HG03558 (cell line): ENCODE measurements at regions not wholly inside any gene's neighbourhood (a gene's known extent, or its start where the extent isn't known, plus 50 kb on each side); places are given as distances from the start of the nearest gene placed in this dataset.

Source experiments
- ATAC-seq: cut with Tn5 transposase; IDR thresholded peaks from one replicate; pipeline ENCODE4 v1.9.1; 2021; ENCODE audit warnings: moderate number of reproducible peaks; ENCODE audit not compliant: unreplicated experiment; ENCODE audit errors: extremely low read depth

DNA sequence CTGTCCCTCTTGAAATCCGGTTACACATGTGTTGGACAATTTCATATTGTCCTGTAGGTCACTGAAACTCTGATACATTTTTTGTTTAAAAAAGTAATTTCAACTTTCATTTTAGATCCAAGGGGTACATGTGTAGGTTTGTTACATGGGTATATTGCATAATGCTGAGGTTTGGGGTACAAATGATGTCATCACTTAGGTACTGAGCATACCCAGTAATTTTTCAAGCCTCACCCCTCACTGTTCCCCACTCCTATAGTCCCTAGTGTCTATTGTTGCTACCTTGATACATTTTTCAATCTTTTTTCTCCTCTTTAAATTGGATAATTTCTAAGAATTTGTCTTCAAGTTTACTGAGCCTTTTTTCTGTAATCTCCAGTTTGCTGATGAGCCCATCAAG, 483.0 kb downstream of the DHX35 start:
- ATAC-seq, result no peak

DNA sequence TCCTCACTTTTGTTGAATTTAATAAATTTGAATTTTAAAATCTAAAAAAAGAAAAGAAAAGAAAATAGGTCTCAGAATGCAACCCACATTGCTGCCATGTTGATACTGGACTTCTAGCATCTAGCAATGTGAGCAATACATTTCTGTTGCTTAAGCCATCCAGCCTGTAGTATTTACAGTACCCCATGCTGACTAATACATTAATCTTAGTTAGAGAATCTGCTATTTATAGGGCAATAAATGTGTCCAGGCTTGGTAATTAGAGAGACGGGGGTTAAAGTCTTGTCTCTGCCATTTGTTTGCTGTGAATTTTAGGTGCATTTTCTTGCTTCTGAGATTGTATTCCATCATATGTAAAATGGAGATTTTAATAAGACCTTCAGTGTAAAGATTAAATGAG, 471.3 kb downstream of the DHX35 start:
- ATAC-seq, result no peak

DNA sequence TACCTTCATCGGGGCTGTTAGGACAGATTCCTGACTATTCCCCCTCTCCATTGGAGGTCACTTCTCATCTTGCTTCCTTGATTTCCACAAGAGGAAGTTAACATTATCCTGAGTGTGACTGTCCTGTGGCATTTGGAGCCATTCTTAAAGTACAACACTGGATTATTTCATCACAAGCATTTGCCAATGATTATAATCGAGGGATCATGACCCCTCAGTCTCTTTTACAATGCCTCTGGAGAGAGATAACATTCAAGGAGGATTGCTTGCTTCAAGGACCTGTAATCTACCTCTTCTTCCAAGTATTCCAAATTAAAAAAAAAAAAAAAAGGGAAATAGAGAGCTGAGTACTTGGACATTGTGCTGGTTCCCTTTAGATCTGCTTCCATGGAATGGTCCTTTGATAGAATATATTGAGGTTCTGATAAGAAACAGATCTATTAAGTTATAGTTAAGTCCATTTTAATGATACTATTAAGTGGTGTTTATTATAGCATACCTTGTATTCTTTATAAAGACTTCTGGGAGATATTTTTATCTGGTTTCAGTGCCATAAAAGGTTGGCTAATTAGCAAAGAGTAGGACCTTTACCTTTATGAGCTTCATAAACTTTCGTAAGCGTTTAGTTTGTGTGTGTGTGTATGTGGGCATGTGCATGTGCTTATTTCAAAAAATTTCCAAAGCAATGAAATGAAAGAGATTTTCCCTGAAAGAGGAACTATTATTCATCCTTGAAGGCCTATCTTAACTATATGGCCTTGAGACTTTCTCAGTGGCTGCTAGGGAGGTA, 469.1 kb downstream of the DHX35 start:
- no peak for ATAC-seq

DNA sequence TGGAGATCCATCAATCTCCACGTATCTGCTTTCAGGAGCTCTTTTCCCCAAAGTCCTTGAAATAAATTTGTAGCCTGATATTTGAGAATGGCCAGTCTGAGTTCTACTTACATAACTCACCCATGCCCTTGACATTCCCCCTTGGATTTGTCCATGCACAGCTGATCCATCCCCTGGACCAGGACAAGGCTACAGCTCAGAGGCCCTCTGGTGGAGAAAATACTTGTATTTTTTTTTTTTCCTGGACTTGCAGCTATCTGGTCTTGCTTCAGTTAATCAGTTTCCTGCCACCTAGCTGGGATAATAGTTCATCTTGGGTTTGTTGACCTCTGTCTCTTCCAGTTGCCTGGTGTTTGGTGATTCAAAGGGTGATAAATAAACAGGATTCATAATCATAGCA, 467.6 kb downstream of the DHX35 start:
- no peak for ATAC-seq

DNA sequence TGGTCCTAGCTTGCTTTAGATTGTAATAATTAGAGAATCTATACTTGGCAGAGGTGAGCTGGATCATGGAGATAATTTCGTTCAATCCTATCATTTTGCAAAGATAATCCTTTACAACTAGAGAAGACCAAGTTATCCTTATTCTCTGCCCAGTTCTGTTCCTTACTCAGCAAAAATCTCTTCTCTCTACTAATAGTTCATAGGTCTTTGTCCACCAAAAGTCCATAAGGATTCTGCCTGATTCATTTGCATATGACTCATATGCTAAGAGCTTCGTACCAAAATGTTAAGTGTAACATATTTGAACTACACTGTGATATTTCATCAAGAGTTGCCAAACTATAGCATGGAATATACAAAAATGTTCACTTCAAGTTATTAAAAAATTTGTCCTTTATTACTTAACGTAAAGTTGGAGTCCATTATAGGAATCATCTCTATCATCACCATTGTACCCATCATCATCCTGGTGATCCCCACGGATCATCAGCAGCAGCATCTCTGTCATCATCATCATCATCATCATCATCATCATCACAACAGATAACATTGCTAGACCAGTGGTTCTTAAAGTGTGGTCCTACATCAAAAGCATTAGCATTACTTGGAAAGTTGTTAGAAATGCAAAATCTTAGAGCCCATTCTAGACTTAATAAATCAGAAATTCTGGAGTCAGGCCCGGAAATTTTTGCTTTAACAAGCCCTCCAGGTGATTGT, 463.0 kb downstream of the DHX35 start:
- ATAC-seq, result no peak

DNA sequence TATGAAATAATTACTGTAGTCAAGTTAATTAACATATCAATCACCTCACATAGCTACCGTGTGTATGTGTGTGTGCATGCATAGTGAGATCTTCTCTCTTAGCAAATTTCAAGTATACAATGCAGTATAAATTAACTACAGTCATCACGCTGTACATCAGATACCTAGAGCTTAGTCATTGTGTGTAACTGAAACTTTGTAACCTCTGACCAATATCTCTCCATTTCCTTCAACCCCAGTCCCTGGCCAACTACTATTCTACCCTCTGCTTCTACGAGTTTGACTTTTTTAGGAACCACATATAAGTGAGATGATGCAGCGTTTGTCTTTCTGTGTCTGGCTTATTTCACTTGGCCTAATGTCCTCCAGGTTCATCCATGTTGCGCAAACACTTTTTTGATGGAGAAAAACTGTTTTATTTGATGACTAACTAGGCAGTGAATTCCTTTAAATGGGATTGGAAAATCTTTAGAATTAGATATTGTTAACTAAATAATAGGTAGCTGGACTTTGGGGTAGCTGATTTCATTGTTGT, 459.5 kb downstream of the DHX35 start:
- no peak for ATAC-seq

DNA sequence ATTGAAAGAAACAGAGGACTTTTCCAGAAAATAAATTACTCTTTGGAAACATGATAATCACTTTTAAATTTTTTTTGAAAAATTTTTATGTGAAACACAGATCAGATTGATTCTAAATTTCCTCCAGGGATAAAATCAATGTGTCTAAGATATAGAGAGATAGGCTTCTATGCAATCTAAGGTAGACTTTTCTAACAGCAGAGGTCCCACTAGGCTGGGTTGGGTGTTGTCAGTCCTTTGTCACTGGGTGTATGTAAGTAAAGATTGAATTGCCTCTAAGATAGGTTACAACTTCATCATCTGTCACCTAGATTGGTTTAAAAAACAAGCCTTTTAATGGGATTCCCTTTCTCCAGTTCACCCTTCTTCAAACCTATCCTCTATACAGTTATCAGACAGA, 449.9 kb downstream of the DHX35 start:
- ATAC-seq, result no peak

DNA sequence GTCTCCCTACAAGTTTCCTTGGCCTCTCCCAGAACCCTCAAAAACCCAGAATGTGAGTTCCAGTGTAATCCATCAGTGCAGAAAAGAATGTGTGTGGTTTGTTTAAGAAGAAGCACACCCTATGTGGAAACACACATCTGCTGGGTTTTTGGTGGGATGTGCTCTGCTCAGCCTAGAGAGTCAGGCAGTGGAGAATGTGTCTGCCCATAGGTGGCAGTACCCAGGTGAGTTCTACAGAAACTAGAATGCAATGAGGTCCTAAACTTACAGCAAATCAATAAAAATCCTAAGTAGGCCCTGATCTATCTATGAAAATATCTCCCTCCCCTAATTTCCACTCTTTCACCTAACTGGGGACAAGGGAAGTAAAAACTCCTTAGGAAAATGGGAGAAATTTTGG, 437.3 kb downstream of the DHX35 start:
- no peak for ATAC-seq

DNA sequence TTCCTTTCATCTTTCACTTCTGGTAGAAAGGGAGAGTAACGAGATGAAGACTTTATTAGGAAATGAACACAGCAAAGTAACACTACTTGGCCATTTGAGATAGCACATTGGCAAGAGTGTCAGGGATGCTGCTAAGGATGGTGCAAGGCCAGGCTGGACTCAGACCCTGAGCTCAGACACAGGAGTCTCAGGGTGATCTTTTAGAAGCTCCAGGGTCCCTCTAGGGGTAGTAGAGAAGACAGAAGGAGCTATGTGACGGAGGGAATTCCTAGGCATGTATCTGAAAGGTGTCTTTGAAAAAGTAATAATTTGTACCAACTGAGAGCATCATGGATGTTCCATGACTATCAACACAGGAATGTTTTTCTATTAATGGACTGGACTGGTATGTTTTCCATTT, 436.5 kb downstream of the DHX35 start:
- ATAC-seq, result no peak

DNA sequence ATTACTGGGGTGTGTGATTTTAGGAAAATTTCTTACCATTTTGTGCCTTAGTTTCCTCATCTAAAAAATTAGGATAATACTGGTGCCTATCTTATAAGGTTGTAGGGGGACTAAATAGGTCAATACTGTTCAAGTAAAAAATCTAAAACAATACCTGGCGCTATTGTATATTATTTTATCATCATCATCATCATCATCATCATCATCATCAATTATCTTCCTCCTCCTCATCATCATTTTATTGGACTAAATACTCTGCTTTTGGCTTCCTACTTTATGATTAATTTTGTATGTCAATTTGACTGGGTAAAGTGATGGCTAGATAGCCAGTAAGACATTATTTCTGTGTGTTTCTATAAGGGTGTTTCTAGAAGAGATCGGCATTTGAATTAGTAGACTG, 435.5 kb downstream of the DHX35 start:
- ATAC-seq, result no peak

DNA sequence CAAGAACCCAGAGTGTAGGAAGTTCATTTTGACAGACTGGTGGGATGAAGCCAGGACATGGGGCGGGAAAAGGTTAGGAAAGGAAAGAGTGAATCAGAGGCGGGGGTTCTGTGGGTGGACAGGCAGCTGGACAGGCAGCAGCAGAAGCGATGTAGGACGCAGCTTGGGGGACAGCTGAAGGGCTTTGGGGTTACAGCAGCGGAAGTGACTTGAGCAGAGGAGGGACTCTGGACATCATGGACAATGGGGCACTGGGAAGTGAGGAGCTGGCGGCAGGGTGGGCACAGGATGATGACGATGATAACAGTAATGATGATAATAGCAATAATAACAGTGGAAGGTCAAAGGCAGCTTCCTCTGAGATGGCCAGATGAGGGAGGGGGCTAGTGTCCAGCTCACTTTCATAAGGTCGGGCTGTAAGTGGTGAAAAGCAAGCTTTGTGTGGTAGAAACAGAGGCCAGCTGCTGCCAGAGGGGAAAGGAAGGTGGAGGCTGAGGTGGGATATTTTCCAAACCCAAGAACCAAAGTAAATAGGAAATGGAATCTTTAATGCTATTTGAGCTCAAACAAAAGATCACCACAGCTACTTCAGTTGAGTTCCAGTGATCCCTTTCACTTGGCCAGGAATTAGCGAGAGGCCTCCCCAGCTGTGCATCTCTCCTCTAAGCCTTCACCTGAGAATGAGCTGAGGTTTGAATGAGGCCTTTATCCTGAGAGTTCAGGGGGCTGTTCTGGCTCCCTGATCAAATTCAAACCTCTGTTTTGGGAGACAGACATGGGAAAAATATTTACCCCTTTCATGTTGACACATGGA, 433.5 kb downstream of the DHX35 start:
- ATAC-seq, result no peak

DNA sequence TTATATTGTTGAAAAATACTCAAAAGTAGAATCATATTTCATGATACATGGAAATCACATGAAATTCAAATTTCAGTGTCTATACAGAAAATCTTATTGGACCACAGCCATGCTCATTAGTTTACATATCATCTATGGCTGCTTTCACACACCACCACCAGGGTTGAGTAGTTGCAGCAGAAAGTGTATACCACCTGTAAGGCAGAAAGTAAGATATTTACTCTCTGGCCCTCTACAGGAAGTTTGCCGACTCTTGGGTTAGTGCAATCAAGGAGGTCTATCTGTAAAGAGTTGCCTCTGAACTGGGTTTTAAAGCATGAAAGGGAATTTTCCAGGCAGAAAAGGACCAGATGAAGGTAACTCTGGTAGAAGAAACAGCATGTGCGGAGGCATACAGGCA, 432.3 kb downstream of the DHX35 start:
- no peak for ATAC-seq

DNA sequence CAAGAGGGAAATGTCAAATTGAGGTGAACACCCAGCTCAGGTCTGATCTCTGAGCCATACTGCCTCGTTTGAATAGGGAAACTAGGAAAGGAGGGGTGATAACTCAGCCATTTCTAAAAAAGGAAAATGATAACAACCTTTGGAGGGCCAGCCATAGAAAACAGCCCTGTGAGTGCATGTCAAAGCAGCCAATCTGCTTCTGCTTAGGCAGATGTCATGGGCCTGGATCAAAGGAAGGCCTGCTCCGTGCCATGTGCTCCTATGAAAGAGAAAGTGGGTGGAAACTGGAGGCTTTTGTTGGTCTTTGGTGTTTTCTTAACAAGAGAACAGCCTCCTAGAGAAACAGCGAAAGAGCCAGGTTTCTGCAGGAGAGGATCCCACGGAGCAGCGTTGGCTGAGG, 428.0 kb downstream of the DHX35 start:
- ATAC-seq, result no peak

DNA sequence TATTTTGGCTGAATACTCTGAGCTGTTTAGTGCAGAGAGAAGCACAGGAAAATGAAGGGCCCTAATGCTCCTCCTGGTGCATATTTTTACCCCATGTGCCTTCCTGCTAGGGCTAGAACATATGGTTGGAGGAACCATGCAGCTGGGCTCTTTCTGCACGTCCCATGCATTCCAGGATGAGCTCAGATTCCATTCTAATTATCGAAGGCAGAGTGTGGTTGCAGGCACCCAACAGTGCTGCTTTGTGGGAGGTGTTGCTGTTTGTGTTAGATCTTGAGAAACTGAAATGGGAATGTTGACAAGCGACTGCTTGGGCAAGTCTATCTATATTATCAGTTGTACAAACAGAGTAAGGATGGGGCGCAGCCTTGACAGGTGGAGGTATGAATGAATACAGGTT, 419.5 kb downstream of the DHX35 start:
- ATAC-seq, result no peak

DNA sequence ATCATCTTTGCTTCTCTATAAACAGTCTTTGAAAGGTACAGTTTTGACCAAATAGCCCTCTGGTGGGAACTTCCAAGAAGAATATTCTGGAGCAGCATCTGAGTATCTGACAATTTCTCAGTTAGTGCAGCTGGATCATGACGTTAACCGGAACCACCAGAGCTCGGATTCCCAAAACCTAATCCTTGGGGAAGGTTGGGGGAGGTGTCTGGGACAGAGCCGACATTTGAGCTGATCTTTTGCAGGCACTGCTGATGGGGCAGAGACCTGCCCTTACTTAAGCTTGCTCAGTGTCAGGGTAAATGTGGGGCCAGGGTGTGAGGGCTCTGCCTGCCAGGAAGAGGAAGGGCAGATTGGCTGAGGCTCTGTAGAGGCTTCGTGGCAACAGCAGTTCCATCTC, 416.6 kb downstream of the DHX35 start:
- ATAC-seq, result no peak

DNA sequence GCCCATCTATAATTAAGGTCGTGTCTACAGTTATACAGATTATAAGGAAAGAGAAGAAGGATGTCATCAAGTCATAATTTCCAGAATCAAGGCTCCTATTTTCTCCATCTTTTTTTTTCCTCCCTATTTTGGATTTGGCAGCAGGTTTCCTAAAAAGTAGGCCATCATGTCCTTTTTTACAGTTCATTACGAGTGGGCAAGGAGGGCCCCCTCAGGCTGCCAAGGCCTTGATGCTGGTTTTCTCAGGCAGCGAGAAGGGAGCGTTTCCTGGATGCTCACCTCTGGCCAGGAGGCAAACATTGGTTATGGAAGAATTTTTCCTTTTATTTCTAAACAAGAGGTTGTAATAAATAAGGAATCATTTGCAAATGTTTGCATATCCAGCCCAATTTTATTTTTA, 414.6 kb downstream of the DHX35 start:
- ATAC-seq, result no peak

DNA sequence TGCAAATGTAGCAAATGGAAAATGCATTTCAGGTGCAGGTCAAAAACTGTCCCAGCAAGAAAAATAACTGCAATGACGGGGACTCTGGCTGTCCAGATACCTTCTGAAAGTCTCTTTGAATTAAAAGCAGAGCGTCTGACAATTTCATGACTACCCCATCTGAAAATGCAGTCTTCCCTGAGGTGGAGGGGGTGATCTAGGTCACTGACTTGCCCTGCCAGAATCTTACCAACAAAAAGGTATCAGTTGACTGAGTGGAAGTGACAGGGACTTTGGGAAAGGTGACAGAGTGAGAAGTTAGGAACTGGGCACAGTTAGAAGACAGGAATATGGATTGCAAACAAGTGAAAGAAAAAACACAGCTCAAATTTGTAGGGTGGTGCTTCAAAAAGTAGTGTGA, 402.2 kb downstream of the DHX35 start:
- no peak for ATAC-seq

DNA sequence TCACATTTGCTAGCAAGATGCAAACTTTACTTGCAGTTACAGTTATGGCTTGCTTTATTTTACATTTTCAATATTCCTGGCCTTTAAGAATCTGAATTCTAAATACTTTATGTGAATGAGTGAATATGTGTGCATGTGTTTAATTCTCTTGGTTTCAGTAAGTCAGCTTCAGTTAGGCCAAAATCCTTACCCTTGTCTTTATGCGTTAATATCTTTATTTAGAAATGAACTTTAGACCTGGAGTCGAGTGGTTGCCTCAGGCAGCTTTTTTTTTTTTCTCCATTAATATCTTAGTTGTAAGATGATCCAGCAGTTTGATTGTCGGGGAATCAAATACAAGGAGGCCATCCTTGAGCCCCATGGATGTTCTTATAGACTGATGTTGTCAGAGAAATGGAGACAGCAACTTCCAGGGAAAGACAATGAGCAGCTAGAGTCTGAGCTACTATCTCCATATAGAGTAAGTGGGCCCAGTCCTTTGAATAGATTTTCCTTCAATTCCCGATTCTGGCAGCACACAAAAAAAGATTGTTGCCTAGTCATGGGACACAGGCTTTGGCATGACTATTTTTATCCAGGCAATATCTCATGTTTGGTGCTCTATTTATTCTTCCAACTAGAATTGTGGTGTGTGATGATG, 398.0 kb downstream of the DHX35 start:
- no peak for ATAC-seq

DNA sequence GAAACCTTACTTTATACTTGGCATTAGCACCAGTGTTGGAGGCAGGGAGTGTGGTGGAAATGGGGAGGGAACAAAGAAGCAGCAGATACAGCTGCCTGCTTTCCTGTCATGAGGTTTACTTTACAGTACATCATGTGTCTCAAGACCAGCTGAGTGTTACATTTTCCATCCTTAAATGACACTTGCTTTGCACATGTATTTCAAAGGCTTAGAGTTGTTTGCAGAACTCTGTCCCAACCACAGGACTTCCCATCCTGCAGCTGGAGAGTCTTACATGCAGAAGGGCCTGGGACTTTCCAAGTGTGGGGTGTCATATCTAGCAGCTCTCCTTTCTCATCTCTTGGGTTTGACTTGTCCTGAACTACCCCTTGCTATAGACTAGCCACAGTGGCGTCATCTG, 395.9 kb downstream of the DHX35 start:
- no peak for ATAC-seq

DNA sequence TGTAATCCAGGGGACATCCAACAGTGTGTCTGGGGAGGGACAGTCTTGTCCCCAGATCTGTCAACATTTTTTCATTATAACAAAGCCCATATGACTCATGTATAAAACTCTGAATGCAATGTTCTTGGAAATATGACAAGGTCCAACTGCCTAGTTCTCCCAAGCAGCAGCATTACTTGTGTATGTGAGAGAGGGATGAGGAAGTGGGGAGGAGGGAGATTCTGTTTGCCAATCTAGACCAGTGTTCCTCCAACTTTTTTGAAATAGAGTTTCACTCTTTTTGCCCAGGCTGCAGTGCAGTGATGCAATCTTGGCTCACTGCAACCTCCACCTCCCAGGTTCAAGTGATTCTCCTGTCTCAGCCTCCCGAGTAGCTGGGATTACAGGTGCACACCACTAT, 394.8 kb downstream of the DHX35 start:
- no peak for ATAC-seq
